GM18868 (cell line): ENCODE measurements at regions not wholly inside any gene's neighbourhood (a gene's known extent, or its start where the extent isn't known, plus 50 kb on each side); places are given as distances from the start of the nearest gene placed in this dataset.

Source experiments
- ATAC-seq: cut with Tn5 transposase; IDR thresholded peaks from one replicate; pipeline ENCODE4 v1.9.1; 2021; ENCODE audit warnings: mild to moderate bottlenecking, moderate library complexity; ENCODE audit not compliant: unreplicated experiment

DNA sequence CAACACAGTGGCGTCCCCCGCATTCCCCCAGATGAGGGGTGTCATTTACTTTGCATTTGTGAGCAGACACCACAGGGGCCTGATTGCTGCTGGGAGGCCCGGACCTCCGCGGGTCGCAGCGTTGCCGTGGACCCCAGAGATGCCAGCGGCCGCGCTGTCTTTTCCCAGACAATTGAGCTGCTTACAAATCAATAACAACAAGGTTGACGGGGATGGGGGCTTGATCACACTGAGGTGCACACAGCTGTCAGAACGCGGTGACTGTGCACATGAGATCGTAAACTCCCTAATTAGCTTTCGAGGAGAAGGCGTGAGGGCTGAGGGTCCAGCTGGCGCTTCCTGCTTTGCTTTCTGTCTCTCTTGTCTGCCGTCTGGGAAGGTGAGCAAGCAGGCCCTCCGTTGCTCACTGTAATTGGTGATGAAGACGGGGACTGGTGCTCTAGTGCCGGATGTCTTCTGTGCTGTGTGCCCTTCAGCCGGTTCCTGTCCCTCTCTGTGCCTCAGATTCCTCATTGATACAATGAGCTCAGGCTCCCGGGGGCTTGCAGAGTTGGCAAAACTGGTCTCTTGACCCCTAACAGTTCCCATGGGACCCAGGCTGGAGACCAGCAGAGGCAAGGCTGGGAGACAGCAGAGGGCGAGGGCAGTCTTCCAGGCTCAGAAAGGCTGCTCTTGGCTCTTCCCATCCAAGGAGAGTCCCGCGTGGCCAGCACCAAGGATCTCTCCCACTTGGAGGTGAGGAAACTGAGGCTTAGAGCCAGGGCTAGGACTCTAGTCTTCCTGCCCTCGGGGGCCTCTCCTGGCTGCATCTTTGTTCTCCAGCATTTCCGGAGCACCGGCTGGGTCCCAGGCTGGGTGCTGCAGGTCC, 126.0 kb upstream of the PMEPA1 start:
- no peak for ATAC-seq

DNA sequence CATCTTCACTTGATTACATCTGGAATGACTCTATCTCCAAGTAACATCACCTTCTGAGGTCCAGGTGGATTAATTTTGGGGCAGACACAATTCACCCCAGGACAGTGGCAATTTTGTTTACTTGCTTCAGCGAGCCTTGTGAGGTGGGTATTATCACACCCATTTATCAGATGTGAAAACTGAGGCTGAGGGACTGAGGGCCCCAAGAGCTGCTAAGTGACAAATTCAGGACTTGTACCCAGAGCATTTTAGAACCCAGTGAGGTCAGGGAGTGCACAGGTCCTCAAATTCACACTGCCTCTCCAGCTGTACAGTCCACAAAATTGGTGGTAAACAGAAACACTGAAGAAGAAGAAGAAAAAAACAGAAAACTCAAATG, 125.2 kb upstream of the PMEPA1 start:
- no peak for ATAC-seq

DNA sequence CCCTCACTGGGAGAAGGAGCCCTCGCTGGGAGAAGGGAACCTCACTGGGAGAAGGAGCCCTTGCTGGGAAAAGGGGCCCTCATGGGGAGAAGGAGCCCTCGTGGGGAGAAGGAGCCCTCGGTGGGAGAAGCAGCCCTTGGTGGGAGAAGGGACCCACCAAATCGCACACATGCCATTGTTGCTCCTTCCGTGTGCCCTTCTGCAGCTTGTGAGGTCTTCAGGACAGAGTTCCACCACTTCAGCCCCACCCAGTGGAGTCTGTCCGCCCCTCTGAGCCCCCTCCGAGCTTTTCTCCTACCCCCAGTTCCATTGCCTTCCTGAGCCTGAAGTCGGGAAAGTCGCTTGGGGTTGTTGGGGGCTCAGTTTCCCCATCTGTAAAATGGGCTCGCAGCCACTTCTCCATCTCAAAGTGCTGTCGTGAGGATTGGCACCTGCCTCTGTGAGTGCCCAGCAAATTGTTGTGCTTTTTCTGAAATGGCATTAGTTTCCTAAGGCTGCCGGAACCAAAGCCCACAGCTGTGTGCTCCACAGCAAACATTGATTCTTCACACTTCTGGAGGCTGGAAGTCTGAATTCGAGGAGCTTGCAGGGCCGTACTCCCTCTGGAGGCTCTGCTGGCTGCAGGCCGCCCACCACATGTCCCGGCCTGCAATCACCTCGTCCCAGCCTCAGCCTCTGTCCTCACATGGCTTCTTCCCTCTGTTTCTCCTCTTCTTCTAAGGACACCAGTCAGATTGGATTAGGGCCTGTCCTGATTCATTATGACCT, 124.7 kb upstream of the PMEPA1 start:
- no peak for ATAC-seq

DNA sequence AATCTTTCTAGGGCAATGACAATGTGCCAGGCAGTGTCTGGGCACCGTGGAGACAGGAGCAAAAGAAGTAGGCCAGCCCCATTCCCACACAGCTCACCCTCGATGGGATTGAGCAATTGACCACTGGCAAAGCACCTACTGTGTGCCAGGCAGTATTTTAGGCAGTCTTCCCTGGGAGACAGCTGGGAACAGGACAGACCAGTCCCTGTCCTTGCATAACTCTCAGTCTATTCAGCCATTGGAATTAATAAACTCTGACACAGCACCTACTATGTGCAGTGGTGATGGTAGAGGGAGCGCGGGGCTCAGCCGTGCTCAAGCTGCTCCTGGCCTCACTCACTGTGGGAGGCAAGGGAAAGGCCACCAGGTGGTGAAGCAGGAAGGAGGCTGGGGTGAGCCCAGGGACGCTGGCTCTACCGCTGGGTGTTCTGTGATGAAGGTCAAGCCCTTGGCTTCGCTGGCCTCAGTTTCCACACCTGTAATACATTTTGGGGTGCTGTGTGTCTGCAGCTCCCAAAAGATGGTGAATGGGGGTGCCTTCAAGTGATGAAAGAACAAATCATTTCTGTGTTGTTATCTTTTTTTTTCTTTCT, 122.3 kb upstream of the PMEPA1 start:
- no peak for ATAC-seq

DNA sequence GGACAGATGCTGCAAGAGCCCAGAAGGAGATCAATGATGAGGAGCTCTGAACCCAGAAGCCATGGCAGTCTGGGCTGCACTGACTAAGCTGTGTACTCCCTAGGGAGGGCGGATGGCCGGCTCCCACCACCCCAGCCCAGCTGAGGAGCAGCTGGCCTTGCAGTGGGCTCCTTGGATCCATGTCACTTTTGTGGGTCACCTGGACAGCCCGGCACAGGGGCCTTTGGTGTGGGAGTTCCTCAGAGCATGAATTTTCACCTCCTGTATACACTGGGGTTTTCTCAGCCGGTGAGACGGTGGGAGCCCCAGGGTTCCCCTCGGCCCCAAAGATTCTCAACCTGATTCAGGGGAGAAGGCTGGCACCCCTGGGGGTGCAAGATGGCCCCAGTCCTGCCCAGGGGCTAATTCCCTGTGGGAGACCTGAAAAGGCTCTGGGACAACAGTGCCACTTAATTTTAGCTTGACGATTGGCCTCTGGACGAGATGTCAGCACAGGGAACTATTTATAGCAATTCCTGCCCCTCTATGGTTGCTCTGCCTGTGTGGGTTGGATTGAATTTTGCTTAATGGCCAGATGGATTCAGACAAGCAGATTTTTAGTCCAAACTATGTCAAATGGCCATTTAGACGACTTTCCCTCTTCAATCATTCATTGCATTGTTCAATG, 121.6 kb upstream of the PMEPA1 start:
- no peak for ATAC-seq

DNA sequence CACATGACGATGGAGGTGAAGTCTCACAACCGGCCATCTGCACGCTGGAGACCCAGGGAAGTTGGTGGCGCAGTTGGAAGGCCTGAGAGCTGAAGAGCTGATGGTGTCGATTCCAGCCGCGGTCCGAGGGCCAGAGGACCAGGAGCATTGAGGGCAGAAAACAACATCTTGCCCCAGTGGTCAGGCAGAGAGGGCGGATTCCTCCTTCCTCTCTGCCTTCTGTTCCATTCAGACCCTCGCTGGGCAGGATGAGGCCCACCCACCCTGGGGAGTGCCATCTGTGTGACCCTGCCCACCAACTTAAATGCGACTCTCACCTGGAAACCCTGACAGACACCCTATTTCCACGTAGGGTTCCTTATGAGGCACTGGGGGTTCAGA, 120.7 kb upstream of the PMEPA1 start:
- ATAC-seq = no peak

DNA sequence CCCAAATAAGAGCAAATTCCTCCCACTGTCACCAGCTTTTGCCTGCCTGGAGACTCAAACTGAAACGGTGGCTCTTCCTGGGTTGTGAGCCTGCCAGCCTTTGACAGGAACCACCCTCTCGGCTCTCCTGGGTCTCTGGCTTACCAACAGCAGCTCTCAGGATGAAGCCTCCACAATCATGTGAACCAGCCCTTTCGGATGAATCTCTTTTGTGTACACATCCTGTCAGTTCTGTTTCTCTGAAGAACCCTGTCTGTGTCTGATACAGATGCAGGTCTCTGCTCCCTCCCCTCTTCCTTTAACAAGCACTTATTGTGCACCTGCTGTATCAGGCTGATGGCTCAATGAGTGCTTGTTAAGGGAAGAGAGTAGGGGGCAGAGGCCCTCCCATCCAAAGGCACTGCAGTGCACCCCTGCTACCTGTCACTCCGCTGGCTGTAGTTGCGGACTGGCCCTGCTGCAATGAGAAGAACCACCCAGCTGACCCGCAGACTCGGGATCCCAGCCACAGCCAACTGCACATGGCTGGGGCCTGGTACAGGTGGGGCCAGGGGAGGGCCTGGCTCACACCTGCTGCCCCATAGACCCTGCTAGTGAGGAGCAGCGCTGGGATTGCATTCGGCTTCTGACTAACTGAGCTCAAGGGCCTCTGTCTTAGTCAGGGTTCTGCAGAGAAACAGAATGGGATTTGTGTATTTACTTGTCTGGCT, 120.1 kb upstream of the PMEPA1 start:
- ATAC-seq = no peak

DNA sequence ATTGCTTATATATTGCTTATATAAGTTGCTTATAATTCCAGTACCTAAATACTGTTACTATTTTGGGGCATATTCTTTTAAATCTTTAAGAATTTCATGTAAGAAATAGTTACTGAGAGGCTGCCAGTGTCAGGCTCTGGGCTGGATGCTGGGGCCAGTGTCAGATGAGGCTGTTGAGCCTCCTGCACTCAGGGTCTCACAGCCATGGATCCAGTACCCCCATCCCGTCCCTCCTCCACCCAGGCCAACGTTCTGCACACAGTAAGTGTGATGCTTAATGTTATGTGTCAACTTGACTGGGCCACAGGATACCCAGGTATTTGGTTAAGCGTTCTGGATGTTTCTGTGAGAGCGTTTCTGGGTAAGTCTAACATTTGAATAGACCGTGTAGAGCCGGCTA, 119.5 kb upstream of the PMEPA1 start:
- ATAC-seq = no peak

DNA sequence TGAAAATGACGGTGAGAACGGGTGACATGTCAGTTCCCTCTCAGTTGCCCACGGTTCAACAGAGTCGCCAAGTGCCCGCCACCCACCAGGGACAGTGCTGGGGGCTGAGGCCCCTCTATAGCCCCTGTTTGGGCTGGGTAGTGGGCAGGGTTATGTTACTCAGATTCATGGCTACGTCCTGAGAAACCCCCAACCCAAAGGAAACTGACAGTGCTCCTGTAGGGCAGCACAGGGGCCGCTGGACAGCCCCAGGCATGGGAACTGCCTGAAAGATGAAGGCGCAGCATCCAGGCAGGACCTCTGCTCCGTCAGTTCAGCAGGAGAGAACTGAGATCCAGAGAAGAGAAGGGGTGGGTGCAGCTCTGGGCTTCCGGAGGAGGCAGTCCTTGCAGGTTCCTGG, 118.9 kb upstream of the PMEPA1 start:
- ATAC-seq = no peak

DNA sequence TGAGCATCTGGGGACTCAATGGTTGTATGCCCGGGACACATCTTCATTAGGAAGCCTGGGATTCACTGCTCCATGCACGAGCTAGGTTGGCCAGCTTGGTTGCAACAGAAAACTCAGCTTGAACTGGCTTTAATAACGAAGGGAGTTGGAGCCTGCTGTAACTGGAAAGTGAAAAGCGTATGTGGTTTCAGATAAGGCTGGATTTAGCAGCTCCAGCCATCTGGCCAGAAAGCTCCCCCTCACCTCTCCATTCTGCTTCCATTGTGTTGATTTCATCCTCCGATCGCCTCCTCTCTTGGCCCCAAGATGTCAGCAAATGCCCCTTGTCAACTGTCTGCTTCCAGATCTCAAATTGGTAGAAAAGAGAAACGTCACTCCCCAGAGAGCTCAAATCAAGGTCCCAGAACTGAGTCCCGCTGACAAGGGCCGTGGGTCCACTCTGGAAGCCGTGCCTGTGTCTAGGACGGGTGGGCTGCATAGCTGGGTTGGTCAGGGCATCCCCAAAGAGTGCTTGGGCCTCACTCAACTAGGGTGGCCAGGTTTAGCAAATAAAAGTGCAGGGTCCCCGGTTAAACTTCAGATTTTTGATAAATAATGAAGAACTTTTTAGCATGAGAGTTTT, 117.0 kb upstream of the PMEPA1 start:
- no peak for ATAC-seq

DNA sequence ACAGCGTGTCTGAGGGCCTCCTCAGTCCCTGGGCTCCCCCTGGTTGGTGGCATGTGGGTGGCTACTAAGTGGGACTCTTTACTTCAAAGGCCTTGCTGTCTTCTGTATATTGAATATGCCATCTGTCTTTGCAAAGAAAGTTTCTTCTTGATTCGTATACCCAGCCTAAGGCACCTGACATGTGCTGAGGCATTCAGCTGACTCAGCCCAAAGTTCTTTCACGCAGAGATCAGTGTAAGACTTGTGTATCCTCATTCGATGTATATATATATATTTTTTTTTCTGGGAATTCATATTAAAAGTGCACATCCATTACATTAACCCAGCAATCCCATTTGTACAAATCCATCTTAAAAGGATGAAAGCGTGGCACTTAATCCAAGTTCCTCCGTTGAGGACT, 115.1 kb upstream of the PMEPA1 start:
- no peak for ATAC-seq

DNA sequence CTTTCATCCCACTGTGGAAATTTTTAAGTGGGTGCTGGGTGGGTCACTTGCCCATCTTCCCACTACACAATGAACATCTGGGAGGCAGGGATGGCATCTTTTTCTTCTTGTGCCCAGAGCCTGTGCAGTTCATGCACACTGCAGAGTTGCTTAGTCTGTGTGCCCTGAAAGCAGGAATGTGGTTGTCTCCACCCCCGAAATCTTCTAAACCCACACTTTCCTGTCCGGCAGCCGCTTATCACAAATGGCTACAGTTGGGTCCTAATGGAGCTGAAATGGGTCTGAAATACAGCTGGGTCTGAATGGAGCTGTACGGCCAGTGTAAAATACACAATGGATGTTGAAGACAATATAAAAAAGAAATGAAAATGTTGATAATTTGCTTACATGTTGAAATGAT, 112.1 kb upstream of the PMEPA1 start:
- no peak for ATAC-seq

DNA sequence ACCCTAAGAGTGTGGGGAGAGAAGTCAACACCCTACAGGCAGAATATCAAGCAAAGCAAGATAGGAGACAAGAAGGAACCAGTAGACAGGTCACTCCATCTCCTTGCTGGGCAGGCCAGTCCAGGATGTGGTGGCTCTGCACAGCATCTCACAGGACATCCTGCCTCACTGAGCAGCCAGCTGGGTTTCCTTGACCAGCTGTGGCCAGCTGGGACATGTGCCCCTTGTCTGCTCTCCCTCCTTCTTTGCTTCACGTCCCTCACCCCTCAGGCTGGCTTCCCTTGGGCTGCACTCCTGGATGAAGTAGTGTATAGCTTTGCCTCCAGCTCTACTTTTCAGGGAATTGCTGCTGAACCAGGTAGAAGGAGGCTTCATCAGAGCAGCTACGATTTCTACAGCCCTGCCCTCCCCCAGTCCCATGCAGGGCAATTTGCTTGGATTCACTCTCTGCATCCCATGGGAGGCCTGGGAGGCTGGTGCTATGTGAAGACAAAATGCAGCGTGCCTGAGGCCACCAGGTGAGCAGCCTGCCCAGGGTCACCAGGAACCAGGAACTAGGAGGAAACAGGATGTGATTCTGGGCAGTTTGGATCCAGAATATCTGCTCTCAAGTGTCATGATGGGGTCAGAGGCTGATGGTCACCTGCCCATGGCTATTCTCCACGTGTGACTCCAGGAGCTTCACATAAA, 110.0 kb upstream of the PMEPA1 start:
- no peak for ATAC-seq

DNA sequence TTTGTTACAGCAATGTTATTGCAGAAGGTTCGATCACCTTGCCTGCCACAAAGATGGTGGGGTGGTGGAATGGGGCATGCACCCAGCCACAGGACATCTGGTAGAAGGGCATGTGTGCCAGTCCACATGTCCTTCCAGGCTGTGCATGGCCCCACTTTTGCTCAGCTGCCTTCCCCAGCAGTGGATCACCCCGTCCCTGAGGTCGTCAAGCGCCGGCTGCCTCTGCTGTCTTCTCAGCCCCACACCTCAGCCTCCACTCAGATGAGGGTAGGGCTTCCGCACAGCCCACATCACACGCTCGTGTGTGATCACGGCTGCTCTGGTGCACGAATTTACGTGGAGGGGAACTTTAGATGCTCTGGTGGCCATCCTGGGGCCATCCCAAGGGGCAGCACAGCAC, 109.5 kb upstream of the PMEPA1 start:
- no peak for ATAC-seq

DNA sequence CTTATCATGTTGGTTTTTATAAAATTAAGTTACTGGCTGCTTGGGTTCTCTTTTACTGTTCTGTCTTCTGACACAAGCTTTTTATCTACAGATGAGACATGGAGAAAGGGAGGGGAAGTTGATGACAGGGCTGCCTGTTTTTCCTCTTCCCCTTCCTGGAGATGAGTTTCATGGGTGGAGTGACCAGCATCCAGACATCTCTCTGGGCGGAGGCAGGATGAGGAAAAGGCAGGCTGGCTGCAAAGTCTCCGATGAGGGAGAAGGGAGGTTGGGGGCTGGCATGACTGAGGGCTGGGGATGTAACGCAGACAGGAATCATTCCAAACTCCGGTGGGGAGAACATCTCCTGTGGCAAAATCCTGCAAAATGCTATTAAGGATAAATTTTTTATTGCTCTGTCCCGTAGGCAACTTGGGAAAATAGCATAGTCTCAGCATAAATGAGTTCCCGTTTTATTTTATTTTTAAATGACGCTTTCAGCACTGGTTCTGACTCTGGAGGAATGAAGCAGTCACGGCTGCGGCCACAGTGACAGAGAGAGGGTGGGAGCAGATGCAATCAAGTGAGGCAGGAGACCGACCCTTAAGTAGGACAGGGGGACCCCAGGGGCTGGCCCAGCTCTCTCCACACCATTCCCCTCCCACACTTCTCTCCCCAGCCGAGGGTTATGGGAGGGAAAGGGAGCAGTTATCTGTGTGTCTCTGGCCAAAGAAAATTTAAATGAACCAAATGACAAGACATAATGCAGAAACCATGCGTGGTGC, 108.8 kb upstream of the PMEPA1 start:
- ATAC-seq = no peak

DNA sequence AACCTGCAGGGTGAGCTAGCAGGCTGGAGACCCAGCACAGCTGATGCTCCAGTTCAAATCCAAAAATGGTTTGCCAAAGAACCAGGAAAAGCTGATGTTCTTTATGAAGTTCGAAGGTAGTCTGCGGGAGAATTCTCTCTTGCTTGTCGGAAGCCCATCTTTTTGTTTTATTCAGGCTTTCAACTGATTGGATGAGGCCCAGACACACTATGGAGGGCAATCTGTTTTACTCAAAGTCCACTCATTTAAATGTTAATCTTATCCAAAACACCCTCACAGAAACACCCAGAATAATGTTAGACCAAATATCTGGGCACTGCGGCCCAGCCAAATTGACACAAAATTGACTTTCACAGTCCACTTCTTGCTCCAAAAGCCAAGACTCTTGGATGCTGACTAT, 105.6 kb upstream of the PMEPA1 start:
- no peak for ATAC-seq

DNA sequence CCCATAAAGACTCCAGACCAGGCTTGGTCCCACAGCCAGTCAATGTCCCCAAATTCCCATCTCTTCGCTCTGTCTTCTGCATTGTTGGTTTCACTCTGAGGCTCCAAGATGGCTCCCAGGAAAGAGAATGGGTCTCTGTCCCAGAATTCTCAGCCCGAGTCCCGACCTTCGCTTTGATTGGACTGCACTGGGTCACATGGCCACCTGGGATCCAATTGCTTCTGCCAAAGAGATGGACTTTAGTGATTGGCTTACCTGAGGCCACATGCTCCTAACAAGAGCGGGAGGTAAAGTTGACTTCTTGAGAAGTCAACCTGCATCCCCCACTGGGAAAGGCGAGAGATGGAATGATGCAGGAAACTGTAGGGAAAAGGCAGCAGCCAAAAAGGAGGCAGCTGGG, 104.7 kb upstream of the PMEPA1 start:
- ATAC-seq = no peak

DNA sequence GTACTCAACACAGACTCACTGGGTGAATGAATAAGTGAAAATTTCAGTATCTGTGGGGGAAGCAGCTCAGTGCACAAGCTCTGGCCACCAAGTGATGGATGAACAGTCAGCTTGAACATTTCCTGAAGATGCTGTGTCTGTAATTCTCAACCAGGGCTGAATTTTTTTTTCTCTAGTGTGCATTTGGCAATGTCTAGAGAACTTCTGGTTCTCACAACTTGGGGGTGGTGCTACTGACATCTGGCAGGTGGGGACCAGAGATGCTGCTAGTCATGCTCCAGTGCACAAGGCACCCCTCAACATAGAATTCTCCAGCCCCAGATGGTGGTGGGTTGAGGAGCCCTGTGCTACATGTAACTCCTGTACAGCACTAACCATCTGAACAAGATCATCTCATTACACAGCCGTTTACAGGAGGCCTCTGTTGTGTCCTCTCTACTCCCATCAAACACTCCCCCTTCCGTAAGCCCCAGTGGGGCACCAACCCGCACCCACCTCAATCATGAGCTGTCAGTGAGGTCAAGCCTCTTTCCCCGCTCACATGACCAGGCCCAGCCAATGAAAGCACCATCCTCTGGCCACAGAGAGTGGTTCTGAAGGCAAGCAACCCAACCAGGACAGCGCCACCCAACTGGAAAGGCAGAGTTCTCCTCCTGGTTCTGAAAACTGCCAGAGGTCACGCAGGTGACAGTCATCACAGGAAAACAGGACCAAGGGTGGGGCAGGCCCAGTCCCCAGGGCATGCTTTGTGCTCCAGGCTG, 103.9 kb upstream of the PMEPA1 start:
- no peak for ATAC-seq
